HepG2 (cell line): ENCODE measurements at regions not wholly inside any gene's neighbourhood (a gene's known extent, or its start where the extent isn't known, plus 50 kb on each side); places are given as distances from the start of the nearest gene placed in this dataset.

Source experiments
- ATAC-seq: fragments of 200-7000 bp; cut with Tn5 transposase; 3 replicates; pipeline ENCODE4 v1.9.1; 2020; ENCODE audit warnings: mild to moderate bottlenecking, moderate library complexity
- BruUV-seq: library from RNA; stranded (reverse); fragments of 400-500 nt; replicated peaks from 2 replicates; lab custom pipeline; 2021; lab: Mats Ljungman, UMichigan
- CTCF ChIA-PET: fragments of 300-600 bp; formaldehyde crosslinking; extraction: SDS; loops from one replicate; lab custom pipeline; 2021; ENCODE audit warnings: low total read pairs, inconsistent platforms, low intra/inter-chr PET ratio; lab: Yijun Ruan, JAX
- POLR2A ChIA-PET: fragments of 350-600 bp; sonication (Branson Sonifier 250); formaldehyde crosslinking; loops from one replicate; lab custom pipeline; 2020; ENCODE audit warnings: antibody characterized with exemption, inconsistent platforms; lab: Yijun Ruan, JAX
- DNase-seq: peaks from one replicate; pipeline ENCODE4 v3.0.0-alpha.2; 2015; ENCODE audit warnings: low spot score
- FAIRE-seq: peaks from 3 replicates; lab custom pipeline; 2011; peaks lifted over from hg19 to GRCh38; lab: Jason Lieb, UNC
- H2AFZ ChIP-seq: one replicate; pipeline ENCODE4 v1.6.1; 2011; ENCODE audit warnings: low read length, inconsistent platforms
- H3K27ac ChIP-seq: fragments of 300-600 bp; 3 replicates; pipeline ENCODE4 v1.8.0; 2011; ENCODE audit warnings: mixed run types, mild to moderate bottlenecking, mixed read lengths, low read length, inconsistent platforms; ENCODE audit not compliant: insufficient read depth; ENCODE audit errors: extremely low read length
- H3K27me3 ChIP-seq, 2 experiments: fragments of 200-600 bp in 1 of 2; 2 replicates in 1 of 2; 3 replicates in 1 of 2; pipeline versions ENCODE4 v1.6.0 to v1.8.0; 2011; ENCODE audit warnings: low read length in 2 of 2, mild to moderate bottlenecking in 2 of 2, moderate library complexity in 2 of 2, inconsistent platforms in 1 of 2; ENCODE audit not compliant: insufficient read depth in 2 of 2, control insufficient read depth in 1 of 2
- H3K36me3 ChIP-seq, 2 experiments: fragments of 200-600 bp in 1 of 2; replicated peaks in 1 of 2; 2 replicates in 1 of 2; 3 replicates in 1 of 2; pipeline versions ENCODE4 v1.5.1 to v1.8.0; 2011; ENCODE audit warnings: low read length in 2 of 2, inconsistent platforms in 1 of 2; ENCODE audit not compliant: insufficient read depth in 2 of 2, control insufficient read depth in 1 of 2
- H3K4me1 ChIP-seq: 2 replicates; pipeline ENCODE4 v1.5.1; 2012; ENCODE audit warnings: low read length, inconsistent platforms; ENCODE audit not compliant: insufficient read depth
- H3K4me2 ChIP-seq: 2 replicates; pipeline ENCODE4 v1.6.0; 2011; ENCODE audit warnings: low read depth, low read length, inconsistent platforms
- H3K4me3 ChIP-seq, 3 experiments: fragments of 200-600 bp in 1 of 3; sonication (generic), shearing (Covaris generic) in 1 of 3; replicated peaks in 1 of 3; 2 replicates each; pipeline ENCODE4 v1.5.1; 2011 to 2016; ENCODE audit warnings: low read length in 3 of 3, inconsistent platforms in 2 of 3, low read depth in 2 of 3, mild to moderate bottlenecking in 2 of 3, control low read depth in 1 of 3, mixed read lengths in 1 of 3; ENCODE audit not compliant: insufficient read depth in 1 of 3
- H3K79me2 ChIP-seq: one replicate; pipeline ENCODE4 v1.6.1; 2011; ENCODE audit warnings: low read length, inconsistent platforms; ENCODE audit not compliant: insufficient read depth
- H3K9ac ChIP-seq: 2 replicates; pipeline ENCODE4 v1.6.0; 2011; ENCODE audit warnings: mild to moderate bottlenecking, low read depth, low read length, inconsistent platforms; ENCODE audit not compliant: insufficient read depth
- H3K9me3 ChIP-seq: 2 replicates; pipeline ENCODE4 v1.5.1; 2012; ENCODE audit warnings: mild to moderate bottlenecking, low read length
- H4K20me1 ChIP-seq: 2 replicates; pipeline ENCODE4 v1.6.0; 2011; ENCODE audit warnings: inconsistent platforms, mild to moderate bottlenecking, low read length, moderate library complexity; ENCODE audit not compliant: insufficient read depth
- AKNA ChIP-seq: sonication (generic); formaldehyde crosslinking; IDR thresholded peaks from 2 replicates; pipeline ENCODE4 v1.4.0; 2020; ENCODE audit warnings: missing genetic modification reagents, borderline replicate concordance
- ARNT ChIP-seq: fragments of 450-650 bp; IDR thresholded peaks from 2 replicates; pipeline ENCODE4 v1.6.1; 2017
- FLYWCH1 ChIP-seq: sonication (generic); formaldehyde crosslinking; IDR thresholded peaks from 2 replicates; pipeline ENCODE4 v1.8.1; 2023; ENCODE audit warnings: mild to moderate bottlenecking, missing genetic modification reagents
- NFAT5 ChIP-seq: sonication (generic); formaldehyde crosslinking; IDR thresholded peaks from 2 replicates; pipeline ENCODE4 v1.4.0; 2020; ENCODE audit warnings: missing genetic modification reagents
- PRDM10 ChIP-seq: sonication (generic); formaldehyde crosslinking; IDR thresholded peaks from 2 replicates; pipeline ENCODE4 v1.4.0; 2020; ENCODE audit warnings: low read depth, missing genetic modification reagents
- THYN1 ChIP-seq: sonication (generic); formaldehyde crosslinking; IDR thresholded peaks from 2 replicates; pipeline ENCODE4 v1.8.1; 2023; ENCODE audit warnings: low read depth, mild to moderate bottlenecking, moderate library complexity, missing genetic modification reagents, borderline replicate concordance
- ZNF207 ChIP-seq: fragments of 450-650 bp; IDR thresholded peaks from 2 replicates; pipeline ENCODE4 v1.6.1; 2016; ENCODE audit warnings: antibody characterized with exemption, borderline replicate concordance
- ZNF282 ChIP-seq: fragments of 450-650 bp; IDR thresholded peaks from 2 replicates; pipeline ENCODE4 v1.6.1; 2018; ENCODE audit not compliant: partially characterized antibody
- WGBS: methylation state at CpG from one replicate; pipeline ENCODE4 v1.1.6; 2017; ENCODE audit warnings: low lambda C conversion rate; 5-methylcytosine and 5-hydroxymethylcytosine counted together
- in situ Hi-C: cut with HindIII; loops from 2 replicates; pipeline ENCODE4 v1.10.0; 2017; ENCODE audit warnings: low pct_unique_long_range_greater_than_20kb; ENCODE audit not compliant: extremely low pct_ligation_motif_present
- intact Hi-C: fragments of 100-400 bp; cut with micrococcal nuclease; formaldehyde crosslinking; loops from one replicate; pipeline ENCODE4 v1.10.0; 2022; ENCODE audit not compliant: unreplicated experiment
- TF ChIP-seq, protein P1 (sequence below): sonication (generic); formaldehyde crosslinking; IDR thresholded peaks from 2 replicates; pipeline ENCODE4 v1.4.0; 2020; ENCODE audit warnings: mild to moderate bottlenecking, low read depth, missing genetic modification reagents

DNA sequence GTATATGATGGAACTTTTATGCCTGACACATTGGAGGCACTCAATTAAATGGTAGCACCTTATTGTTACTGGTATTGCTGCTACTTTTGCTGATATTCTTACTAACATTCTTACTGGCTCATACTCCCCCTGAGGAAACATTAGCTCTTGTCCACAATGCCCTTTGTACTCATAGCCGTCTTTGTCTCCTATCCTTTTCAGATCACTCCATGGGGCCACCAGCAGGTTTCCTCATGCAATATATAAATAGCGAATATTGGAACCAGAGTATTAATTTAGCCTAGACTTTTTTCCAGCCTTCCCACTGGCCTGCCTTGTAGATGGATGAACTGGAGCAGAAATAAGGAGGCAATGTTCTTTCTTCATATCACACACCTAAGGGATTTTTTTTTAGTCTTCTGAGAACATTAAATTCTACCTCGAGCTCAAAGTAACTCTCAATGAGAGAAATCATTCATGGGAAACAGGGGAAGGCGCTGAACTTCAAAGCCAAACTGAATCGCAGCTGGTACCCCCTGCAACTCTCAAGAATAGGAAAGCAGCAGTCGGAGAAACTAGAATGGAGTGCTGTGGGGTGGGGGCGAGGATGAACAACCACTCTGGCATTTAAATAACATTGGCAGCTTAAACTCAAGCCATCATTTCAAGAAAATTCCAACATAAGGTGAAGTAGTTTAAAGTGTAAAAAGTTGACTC lies 300.3 kb downstream of the TAFA4 start:
- no peak overlapping the region for H3K27ac ChIP-seq
- DNase-seq: no peak
- no peak for ATAC-seq
- H3K4me1 ChIP-seq: no peaks in the 10 kb centered on the region
- WGBS: 5% methylated on average over 7 of the region's 7 CpGs
- ChIA-PET CTCF (no interaction called here), POLR2A (no interaction called here)
- no peaks in the 10 kb centered on the region for H3K27me3 ChIP-seq
- H3K9ac ChIP-seq: no peak overlapping the region
- H2AFZ ChIP-seq: no peak overlapping the region
- H3K4me2 ChIP-seq: no peak overlapping the region
- no peak overlapping the region for H3K4me3 ChIP-seq
- intact Hi-C loops (no loop called here), in situ Hi-C loops (no loop called here)
- H3K36me3 ChIP-seq: no peaks in the 10 kb centered on the region
- no peaks in the 10 kb centered on the region for H3K79me2 ChIP-seq
- no peaks in the 10 kb centered on the region for H3K9me3 ChIP-seq
- no TSS peak for BruUV-seq
- H4K20me1 ChIP-seq: no peaks in the 10 kb centered on the region
- no peak for FAIRE-seq
- no peak for TF ChIP-seq AKNA (CRISPR knock-in tag)
- no peak for TF ChIP-seq THYN1 (CRISPR knock-in tag)
- no peak for TF ChIP-seq ARNT
- no peak for TF ChIP-seq ZNF282
- TF ChIP-seq ZNF207: no peak
- no peak for TF ChIP-seq FLYWCH1 (CRISPR knock-in tag)
- TF ChIP-seq PRDM10: no peak
- TF ChIP-seq NFAT5 (CRISPR knock-in tag): no peak
- TF ChIP-seq, protein P1, sequence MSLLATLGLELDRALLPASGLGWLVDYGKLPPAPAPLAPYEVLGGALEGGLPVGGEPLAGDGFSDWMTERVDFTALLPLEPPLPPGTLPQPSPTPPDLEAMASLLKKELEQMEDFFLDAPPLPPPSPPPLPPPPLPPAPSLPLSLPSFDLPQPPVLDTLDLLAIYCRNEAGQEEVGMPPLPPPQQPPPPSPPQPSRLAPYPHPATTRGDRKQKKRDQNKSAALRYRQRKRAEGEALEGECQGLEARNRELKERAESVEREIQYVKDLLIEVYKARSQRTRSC (CRISPR knock-in tag): no peak
